ENCODE measurements at regions not wholly inside any gene's neighbourhood (a gene's known extent, or its start where the extent isn't known, plus 50 kb on each side); places are given as distances from the start of the nearest gene placed in this dataset.

GRCh38 chr14:97854918-97855317, 1057.7 kb downstream of the VRK1 start:
- Histone ChIP-seq H3K9me3 (ENCODE audit: control insufficient read depth, insufficient read depth, low read length) (peaks cover 27% of the 10 kb centered on the region), H3K9ac (ENCODE audit: low read depth, low read length) (no peak overlapping the region), H2BK120ac (ENCODE audit: low read depth, low read length) (no peak overlapping the region), H4K20me1 (ENCODE audit: insufficient read depth, low read length) (no peaks in the 10 kb centered on the region), H4K8ac (ENCODE audit: low read depth in 2 of 2, low read length in 2 of 2) (no peak overlapping the region), H3K4me2 (ENCODE audit: low read depth, low read length) (no peak overlapping the region), H3K79me1 (ENCODE audit: low read depth in 1 of 2, low read length in 2 of 2) (no peaks in the 10 kb centered on the region), H2BK20ac (ENCODE audit: low read depth, low read length) (no peak overlapping the region), H2BK5ac (ENCODE audit: low read depth, low read length, poor library complexity, severe bottlenecking) (no peak overlapping the region), H2BK15ac (ENCODE audit: low read depth, low read length) (no peak overlapping the region), H2AK9ac (replicated peaks; ENCODE audit: low read depth, low read length, poor library complexity) (no peak overlapping the region), H3K23ac (ENCODE audit: low read depth, low read length) (no peak overlapping the region), H2AFZ (replicated peaks; ENCODE audit: low read length, poor library complexity) (no peak overlapping the region), H4K5ac (ENCODE audit: low read depth, low read length) (no peak overlapping the region), H3K18ac (ENCODE audit: low read depth, low read length) (no peak overlapping the region), H3K27ac (ENCODE audit: insufficient read depth, low read length) (no peak overlapping the region), H3K56ac (ENCODE audit: extremely low read depth, insufficient read depth, low read length) (no peak overlapping the region), H3K4ac (ENCODE audit: low read depth, low read length) (no peak overlapping the region), H3K27me3 (ENCODE audit: control insufficient read depth, insufficient read depth, low read length) (no peaks in the 10 kb centered on the region), H3K4me3 (ENCODE audit: insufficient read depth, low read depth, low read length) (no peak overlapping the region), H3K4me1 (ENCODE audit: control insufficient read depth, insufficient read depth, low read length) (no peaks in the 10 kb centered on the region), H2AK5ac (ENCODE audit: low read depth, low read length) (no peak overlapping the region), H4K91ac (ENCODE audit: insufficient read depth, low read depth, low read length) (no peak overlapping the region), H3K9me1 (ENCODE audit: insufficient read depth, low read length) (no peaks in the 10 kb centered on the region), H3K36me3 (ENCODE audit: control insufficient read depth, insufficient read depth, low read length) (no peaks in the 10 kb centered on the region), H3K14ac (replicated peaks; ENCODE audit: low read depth, low read length) (no peak overlapping the region)
- WGBS, 2 experiments (ENCODE audit: extremely low coverage in 2 of 2, insufficient read length in 1 of 2) = 72% methylated on average over 2 of the region's 9 CpGs; no CpG with 5 or more reads in 1 of the 2 experiments
- no TSS peak for BruUV-seq (replicated peaks)
- POLR2A ChIA-PET (ENCODE audit: unreplicated experiment) = no interaction called here
- intact Hi-C loops (cut with micrococcal nuclease) = loop anchor here (5.0 kb wide), 1 partner anchor 1307 kb away; no protein-coding TSS in a partner anchor
- in situ Hi-C loops (cut with MboI; ENCODE audit: low sequenced_read_pairs) = no loop called here
- CTCF ChIA-PET = no interaction called here
- dilution Hi-C loops (cut with HindIII; ENCODE audit: low sequenced_read_pairs, unreplicated experiment) = no loop called here
- no peak for DNase-seq
- no peak for TF ChIP-seq BHLHE40 (IDR thresholded peaks at IDR 0.05; ENCODE audit: low read depth, low read length)
- TF ChIP-seq CEBPB (IDR thresholded peaks at IDR 0.05; ENCODE audit: low read depth, low read length) = no peak
- no peak for TF ChIP-seq CTCF (conservative IDR thresholded peaks at IDR 0.05; ENCODE audit: low read depth, low read length)
- no peak for TF ChIP-seq POLR2A (IDR thresholded peaks at IDR 0.05; ENCODE audit: low read depth, low read length)
- TF ChIP-seq, protein P1, sequence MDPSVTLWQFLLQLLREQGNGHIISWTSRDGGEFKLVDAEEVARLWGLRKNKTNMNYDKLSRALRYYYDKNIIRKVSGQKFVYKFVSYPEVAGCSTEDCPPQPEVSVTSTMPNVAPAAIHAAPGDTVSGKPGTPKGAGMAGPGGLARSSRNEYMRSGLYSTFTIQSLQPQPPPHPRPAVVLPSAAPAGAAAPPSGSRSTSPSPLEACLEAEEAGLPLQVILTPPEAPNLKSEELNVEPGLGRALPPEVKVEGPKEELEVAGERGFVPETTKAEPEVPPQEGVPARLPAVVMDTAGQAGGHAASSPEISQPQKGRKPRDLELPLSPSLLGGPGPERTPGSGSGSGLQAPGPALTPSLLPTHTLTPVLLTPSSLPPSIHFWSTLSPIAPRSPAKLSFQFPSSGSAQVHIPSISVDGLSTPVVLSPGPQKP (IDR thresholded peaks at IDR 0.05; ENCODE audit: borderline replicate concordance, low read depth, low read length) = no peak
- no peak for TF ChIP-seq RAD21 (IDR thresholded peaks at IDR 0.05; ENCODE audit: low read length)
- no peak for TF ChIP-seq NFE2L2 (IDR thresholded peaks at IDR 0.05; ENCODE audit: low read depth, low read length)
- TF ChIP-seq RFX5 (IDR thresholded peaks at IDR 0.05; ENCODE audit: low read depth, low read length) = no peak
- no peak for ATAC-seq (ENCODE audit: low read depth)

Measured in IMR-90 (cell line).